SK-N-SH treated with all-trans-retinoic acid at 6 μM for 48 hours (cell line): ENCODE measurements at regions not wholly inside any gene's neighbourhood (a gene's known extent, or its start where the extent isn't known, plus 50 kb on each side); places are given as distances from the start of the nearest gene placed in this dataset.

Experiments used
- ARNTL ChIP-seq: fragments of 450-650 bp; formaldehyde crosslinking; IDR thresholded peaks from 2 replicates; pipeline ENCODE4 v1.5.0; 2020; ENCODE audit warnings: low read depth, mild to moderate bottlenecking, moderate library complexity, borderline replicate concordance
- BACH2 ChIP-seq: fragments of 250-450 bp; sonication (Bioruptor Pico); IDR thresholded peaks from 2 replicates; pipeline ENCODE4 v1.9.0; 2021; ENCODE audit warnings: mild to moderate bottlenecking, borderline replicate concordance
- GLIS3 ChIP-seq: fragments of 250-450 bp; sonication (Bioruptor Pico); IDR thresholded peaks from 2 replicates; pipeline ENCODE4 v1.5.0; 2020; ENCODE audit warnings: mild to moderate bottlenecking, moderate library complexity
- PATZ1 ChIP-seq: fragments of 250-450 bp; sonication (Bioruptor Pico); IDR thresholded peaks from 2 replicates; pipeline ENCODE4 v1.8.0; 2020; ENCODE audit warnings: mild to moderate bottlenecking, moderate library complexity, borderline replicate concordance
- RARB ChIP-seq: fragments of 250-450 bp; sonication (Bioruptor Pico); IDR thresholded peaks from 2 replicates; pipeline ENCODE4 v1.8.0; 2021; ENCODE audit warnings: mild to moderate bottlenecking, moderate library complexity
- SNAI2 ChIP-seq: fragments of 250-450 bp; sonication (Bioruptor Pico); IDR thresholded peaks from 2 replicates; pipeline ENCODE4 v1.5.0; 2020; ENCODE audit warnings: mild to moderate bottlenecking, moderate library complexity
- ZC3H10 ChIP-seq: fragments of 250-450 bp; sonication (Bioruptor Pico); IDR thresholded peaks from 2 replicates; pipeline ENCODE4 v1.5.1; 2021; ENCODE audit warnings: mild to moderate bottlenecking, moderate library complexity
- ZFP30 ChIP-seq: fragments of 450-650 bp; formaldehyde crosslinking; IDR thresholded peaks from 2 replicates; pipeline ENCODE4 v1.5.0; 2022; ENCODE audit warnings: mild to moderate bottlenecking, moderate library complexity
- ZNF70 ChIP-seq: fragments of 450-650 bp; formaldehyde crosslinking; IDR thresholded peaks from 2 replicates; pipeline ENCODE4 v1.5.0; 2020; ENCODE audit warnings: mild to moderate bottlenecking, moderate library complexity

- no peak for TF ChIP-seq PATZ1 (CRISPR knock-in tag)
- no peak for TF ChIP-seq ZFP30
- TF ChIP-seq RARB (CRISPR knock-in tag) = no peak
- no peak for TF ChIP-seq SNAI2 (CRISPR knock-in tag)
- no peak for TF ChIP-seq ZNF70 (CRISPR knock-in tag)
- no peak for TF ChIP-seq GLIS3 (CRISPR knock-in tag)
- no peak for TF ChIP-seq ZC3H10 (CRISPR knock-in tag)
- TF ChIP-seq ARNTL (CRISPR knock-in tag) = no peak
- no peak for TF ChIP-seq BACH2
Observed at GRCh38 chr5:35440409-35440808, 177.3 kb upstream of the SPEF2 start.
